ENCODE measurements at regions not wholly inside any gene's neighbourhood (a gene's known extent, or its start where the extent isn't known, plus 50 kb on each side); places are given as distances from the start of the nearest gene placed in this dataset.
"Not testable (repeated sequence)": the region's sequence is repeated elsewhere in the genome, so short reads cannot be mapped to it uniquely, and the experiment has no call there.

DNA sequence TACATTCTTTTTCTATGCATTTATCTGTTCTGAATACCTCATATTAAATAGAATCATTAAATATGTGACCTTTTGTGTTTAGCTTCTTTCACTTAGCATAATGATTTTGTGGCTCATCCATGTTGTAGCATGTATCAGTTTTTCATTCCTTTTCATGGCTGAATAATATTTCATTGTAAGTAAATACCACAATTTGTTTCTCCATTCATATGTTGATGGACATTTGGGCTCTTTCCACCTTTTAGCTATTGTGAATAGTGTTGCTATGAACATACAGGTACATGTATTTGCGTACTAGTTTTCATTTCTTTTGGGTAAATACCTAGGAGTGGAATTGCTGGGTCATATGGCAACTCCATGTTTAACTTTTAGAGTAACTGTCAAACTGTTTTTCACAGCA, 85.1 kb downstream of the GNL3L start:
- no peak for DNase-seq (ENCODE audit: low spot score)

DNA sequence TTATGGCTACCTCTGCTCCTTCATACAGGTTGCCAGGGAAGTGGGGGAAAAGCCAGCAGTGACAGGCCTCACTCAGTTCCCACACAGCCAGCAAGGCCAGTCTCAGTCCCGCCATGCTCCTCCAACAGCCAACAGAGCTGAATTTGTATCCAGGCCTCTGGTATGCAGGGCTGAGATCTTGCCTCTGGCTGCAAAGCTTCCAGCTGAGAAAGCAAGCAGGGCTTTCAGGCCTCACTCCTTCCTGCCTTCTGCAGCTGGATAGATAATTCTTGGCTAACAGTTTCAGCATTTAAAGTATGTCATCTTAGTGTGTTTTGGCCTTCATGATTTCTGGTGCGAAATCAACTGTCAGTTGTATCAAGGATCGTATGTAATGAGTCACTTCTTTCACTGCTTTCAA, 103.6 kb downstream of the GNL3L start:
- no peak for DNase-seq (ENCODE audit: low spot score)

DNA sequence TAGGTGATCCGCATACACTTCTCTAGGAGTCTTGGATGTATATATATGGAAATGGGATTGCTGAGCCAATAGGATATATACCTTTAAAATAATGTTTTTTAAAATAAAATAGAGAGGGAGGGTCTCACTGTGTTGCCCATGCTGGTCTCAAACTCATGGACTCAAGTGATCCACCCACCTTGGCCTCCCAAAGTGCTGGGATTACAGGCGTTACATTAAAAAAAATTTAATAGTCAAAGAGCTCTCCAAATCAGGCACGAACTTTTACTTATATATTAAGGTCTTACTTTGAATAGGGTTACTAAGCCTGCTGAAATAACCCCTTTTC, 109.0 kb downstream of the GNL3L start:
- DNase-seq (ENCODE audit: low spot score) = no peak

DNA sequence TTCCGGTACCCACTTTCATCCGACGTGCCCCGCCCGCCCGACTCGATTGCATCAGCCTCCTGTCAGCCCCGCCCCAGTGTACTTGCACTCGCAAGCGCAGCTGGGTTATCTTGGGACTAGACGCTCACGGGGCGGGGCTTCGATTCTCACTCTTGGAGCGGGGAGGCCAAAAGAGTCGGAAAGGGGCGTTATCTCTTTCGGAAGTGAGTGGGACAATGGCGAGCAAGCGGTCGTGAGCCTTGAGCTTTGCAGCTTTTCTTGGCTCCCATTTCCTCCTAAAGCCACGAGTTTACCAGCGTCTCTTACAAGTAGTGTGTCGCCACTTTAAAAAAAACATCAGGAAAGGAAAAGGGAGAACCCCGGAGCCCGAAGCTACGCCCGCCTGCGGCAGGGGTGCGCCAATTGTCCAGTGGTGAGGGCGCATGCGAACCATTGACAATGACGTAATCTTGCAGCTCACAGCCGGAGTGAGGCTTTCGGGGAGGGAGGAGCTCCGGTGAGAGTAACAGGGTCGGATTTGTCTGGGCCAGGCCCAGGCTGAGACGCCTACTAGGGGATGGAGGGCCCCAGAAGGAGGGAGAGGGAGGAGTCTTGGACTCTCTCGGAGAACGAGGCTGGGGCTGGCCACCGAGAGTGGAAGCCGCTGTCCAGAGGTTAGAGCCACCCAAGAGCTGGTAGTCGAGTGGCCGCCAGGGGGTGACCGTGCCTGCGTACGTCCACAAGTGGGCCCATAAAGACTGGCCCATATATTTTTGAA, 109.5 kb downstream of the GNL3L start:
- peak; percentile 94 for DNase-seq (ENCODE audit: low spot score)

DNA sequence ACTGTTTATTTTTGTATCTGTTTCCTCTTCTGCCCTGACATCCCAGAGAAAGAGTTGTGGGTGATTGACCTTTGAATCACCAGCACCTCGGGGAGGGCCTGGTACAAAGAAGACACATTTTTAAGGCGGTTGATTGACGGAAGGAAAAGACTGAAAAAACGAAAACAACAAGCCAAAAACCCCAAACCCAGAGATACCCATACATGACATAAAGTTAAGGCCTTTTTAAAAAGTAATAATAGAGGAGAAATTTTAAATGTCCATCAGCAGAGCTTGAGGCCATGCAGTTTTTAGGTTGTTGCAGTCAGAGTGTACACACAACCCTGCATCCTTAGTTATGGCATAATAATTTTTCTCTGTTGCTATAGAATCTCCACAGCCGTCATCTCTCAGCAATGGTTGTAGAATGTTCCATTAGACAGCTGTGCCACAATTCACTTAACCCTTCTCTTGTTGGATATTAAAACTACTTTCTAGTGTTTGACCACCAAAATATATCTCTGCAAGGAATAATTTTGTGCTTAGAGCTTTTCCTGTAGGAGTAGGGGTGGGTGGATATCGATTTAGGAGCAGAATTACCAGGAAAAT, 110.2 kb downstream of the GNL3L start:
- no peak for DNase-seq (ENCODE audit: low spot score)

DNA sequence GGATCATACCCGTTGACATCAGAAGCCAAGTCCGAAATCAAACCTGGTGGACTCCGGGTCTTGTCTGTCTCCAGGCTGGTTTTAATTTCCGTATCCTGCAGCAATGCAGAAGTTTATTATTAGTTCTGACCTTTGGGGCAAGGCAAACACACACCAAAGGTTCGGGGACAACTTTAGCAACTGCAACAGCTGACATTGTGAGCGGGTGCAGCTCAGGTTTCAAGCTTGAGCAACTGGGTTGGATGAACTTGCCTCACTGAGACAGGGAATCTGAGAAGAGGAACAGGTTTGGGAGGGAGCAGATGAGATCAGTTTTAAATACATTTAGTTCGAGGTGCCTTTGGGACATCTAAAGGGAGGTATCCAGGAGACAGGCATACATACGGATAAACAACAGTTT, 110.7 kb downstream of the GNL3L start:
- DNase-seq (ENCODE audit: low spot score) = no peak

DNA sequence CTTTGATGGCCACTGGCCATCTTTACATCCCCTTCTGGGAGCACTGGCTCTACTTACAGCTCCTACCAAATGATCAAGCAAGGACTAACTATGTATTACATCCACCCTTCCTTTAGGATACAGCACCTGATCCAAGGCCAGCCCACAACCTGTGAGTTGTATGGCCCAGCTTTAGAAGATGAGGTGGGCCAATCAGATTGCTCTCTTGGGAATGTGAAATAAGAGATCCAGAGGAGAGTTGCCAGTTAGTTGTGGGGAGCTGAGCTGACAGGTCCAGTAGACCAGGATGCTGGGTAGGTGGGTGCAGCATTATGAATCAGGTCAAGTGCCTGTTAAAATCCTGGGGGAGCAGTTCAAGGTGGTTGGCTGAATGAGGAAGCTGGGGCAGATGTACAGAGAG, 111.5 kb downstream of the GNL3L start:
- DNase-seq (ENCODE audit: low spot score) = no peak

DNA sequence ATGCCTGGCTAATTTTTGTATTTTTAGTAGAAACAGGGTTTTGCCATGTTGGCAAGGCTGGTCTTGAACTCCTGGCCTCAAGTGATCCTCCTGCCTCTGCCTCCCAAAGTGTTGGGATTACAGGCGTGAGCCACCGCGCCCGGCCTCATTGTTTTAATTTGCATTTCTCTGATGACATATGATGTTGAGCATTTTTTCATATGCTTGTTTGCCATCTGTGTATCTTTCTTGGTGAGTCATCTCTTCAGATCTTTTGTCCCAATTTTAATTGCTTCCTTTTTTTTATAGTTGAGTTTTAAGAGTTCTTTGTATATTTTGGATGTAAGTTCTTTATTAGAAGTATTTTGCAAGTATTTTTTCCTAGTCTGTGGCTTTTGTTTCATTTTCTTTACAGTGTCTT, 117.6 kb downstream of the GNL3L start:
- DNase-seq (ENCODE audit: low spot score) = not testable (repeated sequence)

DNA sequence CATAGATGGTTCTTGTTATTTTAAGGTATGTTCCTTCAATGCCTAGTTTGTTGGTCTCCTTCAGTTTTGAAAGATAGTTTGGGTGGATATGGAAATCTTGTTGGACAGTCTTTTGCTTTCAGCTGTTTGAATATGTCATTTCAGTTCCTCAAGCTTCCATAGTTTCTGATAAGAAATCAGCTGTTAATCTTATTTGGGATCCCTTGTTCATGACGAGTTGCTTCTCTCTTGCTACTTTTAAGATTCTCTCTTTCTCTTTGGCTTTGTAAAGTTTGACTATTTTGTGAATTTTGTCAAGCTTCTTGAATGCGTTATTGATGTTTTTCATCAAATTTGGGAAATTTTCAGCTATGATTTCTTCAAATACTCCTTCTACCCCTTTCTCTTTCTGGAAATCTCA, 129.5 kb downstream of the GNL3L start:
- DNase-seq (ENCODE audit: low spot score) = no peak

DNA sequence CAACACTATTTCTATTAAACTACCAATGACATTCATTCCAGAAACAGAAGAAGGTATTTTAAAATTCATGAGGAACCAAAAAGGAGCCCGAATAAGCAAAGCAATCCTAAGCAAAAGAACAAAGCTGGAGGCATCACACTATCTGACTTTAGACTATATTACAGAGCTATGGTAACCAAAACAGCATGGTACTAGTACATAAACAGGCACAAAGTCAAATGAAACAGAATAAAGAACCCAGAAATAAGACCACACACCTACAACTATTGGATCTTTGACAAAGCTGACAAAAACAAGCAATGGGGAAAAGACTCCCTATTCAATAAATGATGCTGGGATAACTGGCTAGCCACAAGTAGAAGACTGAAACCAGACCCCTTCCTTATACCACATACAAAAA, 122.3 kb downstream of the ITIH6 start:
- no peak for DNase-seq (ENCODE audit: low spot score)

DNA sequence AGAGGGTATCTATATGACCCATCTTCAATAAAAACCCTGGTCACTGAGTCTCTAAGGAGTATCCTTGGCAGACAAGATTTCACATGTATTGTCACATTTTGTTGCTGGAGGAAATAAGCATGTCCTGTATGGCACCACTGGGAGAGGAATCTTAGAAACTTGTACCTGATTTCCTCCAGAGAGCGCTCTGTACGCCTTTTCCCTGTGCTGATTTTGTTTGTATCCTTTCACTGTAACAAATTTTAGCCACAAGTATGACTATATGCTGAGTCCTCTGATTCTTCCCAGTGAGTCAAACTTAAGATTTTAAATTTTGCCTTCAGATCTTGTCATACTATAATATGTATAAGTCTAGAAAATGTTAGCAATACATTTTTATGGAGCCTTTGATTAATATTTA, 102.8 kb downstream of the ITIH6 start:
- DNase-seq (ENCODE audit: low spot score) = no peak

DNA sequence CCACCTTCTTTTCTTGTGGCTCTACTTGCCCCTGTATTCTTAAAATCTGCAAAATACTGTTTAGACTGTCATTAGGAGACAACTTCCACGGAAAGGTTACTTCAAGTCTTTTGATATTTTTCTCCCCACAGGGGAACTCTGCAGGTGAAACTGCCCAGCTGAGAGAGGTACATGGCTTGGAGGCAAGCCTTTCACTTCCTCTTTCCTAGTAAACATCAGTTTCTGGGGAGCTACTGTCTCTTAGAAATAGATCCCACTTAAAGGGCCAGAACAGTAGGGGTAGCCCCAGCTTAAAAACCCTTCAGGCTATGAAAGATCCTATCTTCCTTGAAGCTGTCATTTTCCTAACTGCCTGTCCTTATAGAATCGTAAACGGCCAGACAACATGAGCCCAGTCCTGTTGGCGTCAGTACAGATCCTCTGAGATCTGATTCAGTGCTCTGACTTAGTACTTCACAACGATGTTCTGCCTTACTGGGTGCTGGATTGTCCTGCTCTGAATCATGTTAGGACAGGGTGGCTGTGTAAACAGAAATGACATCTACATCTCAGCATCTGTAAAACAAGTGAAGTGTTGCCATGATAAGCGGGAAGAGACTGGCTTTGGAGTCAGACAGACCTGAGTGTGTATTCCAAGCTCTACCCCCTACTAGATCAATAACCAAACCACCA, 102.1 kb downstream of the ITIH6 start:
- DNase-seq (ENCODE audit: low spot score) = no peak

All from putamen (tissue), 1 donor.